GM12891 (cell line): ENCODE measurements at regions not wholly inside any gene's neighbourhood (a gene's known extent, or its start where the extent isn't known, plus 50 kb on each side); places are given as distances from the start of the nearest gene placed in this dataset.

Experiments
- DNase-seq: peaks from one replicate; pipeline ENCODE4 v3.0.0; 2011; ENCODE audit warnings: low spot score; ENCODE audit not compliant: insufficient read length
- FAIRE-seq: peaks from 2 replicates; lab custom pipeline; 2011; peaks lifted over from hg19 to GRCh38; lab: Jason Lieb, UNC
- PAX5 ChIP-seq: IDR thresholded peaks from 2 replicates; pipeline ENCODE4 v1.6.1; 2011; ENCODE audit warnings: low read length, moderate library complexity, mild to moderate bottlenecking; ENCODE audit not compliant: insufficient read depth, severe bottlenecking
- POLR2A ChIP-seq: IDR thresholded peaks from 2 replicates; pipeline ENCODE4 v1.6.1; 2011; ENCODE audit warnings: low read depth, low read length, control low read depth
- POLR2AphosphoS5 ChIP-seq: IDR thresholded peaks from 2 replicates; pipeline ENCODE4 v1.6.1; 2011; ENCODE audit warnings: low read depth, low read length, control low read depth
- POU2F2 ChIP-seq: IDR thresholded peaks from 2 replicates; pipeline ENCODE4 v1.6.1; 2011; ENCODE audit warnings: low read depth, mild to moderate bottlenecking, control low read depth, low read length, moderate library complexity
- SPI1 ChIP-seq: IDR thresholded peaks from 2 replicates; pipeline ENCODE4 v1.6.1; 2011; ENCODE audit warnings: low read depth, low read length, control low read depth
- TAF1 ChIP-seq: IDR thresholded peaks from 2 replicates; pipeline ENCODE4 v1.6.1; 2011; ENCODE audit warnings: low read depth, low read length, control low read depth

GRCh38 chr5:15350614-15351013 is 149.4 kb upstream of the FBXL7 start:
- FAIRE-seq (no peak), DNase-seq (no peak)
- TF ChIP-seq SPI1: no peak
- TF ChIP-seq PAX5: no peak
- TF ChIP-seq TAF1: no peak
- no peak for TF ChIP-seq POU2F2
- no peak for TF ChIP-seq POLR2A
- no peak for TF ChIP-seq POLR2AphosphoS5

- no peak for FAIRE-seq
- TF ChIP-seq PAX5: no peak
- TF ChIP-seq POLR2A: no peak
- no peak for TF ChIP-seq SPI1
- no peak for TF ChIP-seq POLR2AphosphoS5
- no peak for TF ChIP-seq POU2F2
- no peak for TF ChIP-seq TAF1
These were observed 153.2 kb upstream of the FBXL7 start for GRCh38 chr5:15346738-15347137.

DNA sequence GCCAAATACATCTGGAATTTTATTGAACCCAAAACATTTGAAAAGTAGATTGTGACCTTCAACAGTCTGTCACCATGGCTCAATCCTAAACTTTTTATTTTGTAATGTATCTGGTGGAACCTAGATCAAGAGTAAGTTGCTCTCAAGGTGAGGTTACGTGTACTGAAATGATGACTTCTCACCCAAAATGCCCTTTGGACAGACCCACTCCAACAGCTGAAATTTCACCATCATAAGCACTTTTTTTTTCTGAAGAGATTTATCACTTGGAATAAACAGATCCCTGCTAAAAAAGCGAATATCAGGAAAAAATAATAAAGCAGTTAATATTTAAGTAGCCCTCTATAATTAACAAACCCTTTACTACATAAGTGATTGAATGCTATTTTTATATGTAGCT is 155.0 kb upstream of the FBXL7 start:
- no peak for FAIRE-seq
- TF ChIP-seq TAF1 (no peak), SPI1 (no peak), POLR2AphosphoS5 (no peak), POLR2A (no peak)
- DNase-seq: no peak

More at GRCh38 chr5:15346738-15347137, 153.2 kb upstream of the FBXL7 start:
- no peak for DNase-seq

GRCh38 chr5:15338546-15338945 is 161.4 kb upstream of the FBXL7 start:
- no peak for TF ChIP-seq POLR2AphosphoS5
- TF ChIP-seq PAX5: no peak
- TF ChIP-seq SPI1: no peak
- TF ChIP-seq POLR2A: no peak
- TF ChIP-seq POU2F2: no peak
- TF ChIP-seq TAF1: no peak
- FAIRE-seq: no peak
- no peak for DNase-seq

DNA sequence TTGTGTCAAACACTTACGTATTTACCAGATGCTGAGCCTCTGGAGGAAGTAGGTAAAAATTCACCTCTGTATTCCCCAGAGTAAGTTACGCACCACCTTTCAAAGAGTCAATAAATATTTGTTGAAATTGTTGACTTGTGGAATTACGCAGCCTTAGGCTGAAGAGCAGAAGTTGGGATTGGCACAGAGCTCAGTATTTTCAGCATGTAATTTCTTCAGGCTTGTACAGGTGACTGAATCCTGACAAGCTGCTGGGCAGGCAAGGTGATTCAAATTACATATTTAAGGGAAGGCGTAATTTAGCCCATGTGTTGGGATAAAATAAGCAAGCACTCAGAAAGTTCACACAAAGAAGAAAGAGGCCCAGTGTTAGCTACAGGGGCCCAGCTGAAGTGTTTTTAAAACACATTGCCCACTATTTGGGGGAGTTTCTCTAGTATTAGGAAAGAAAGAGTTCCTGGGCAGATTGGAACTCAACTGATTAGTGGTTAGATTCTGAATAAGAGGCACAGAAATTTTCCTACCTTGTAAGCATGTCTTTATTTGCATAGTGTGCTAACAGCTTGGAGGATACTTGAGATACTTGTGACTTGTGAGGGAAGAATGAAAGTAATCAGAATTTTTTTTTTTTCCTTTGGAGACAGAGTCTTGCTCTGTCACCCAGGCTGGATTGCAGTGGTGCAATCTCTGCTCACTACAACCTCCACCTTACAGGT is 165.3 kb upstream of the FBXL7 start:
- TF ChIP-seq PAX5 (no peak), TAF1 (no peak), SPI1 (no peak), POLR2AphosphoS5 (no peak), POLR2A (no peak), POU2F2 (no peak)
- no peak for FAIRE-seq

GRCh38 chr5:15333091-15333490 is 166.9 kb upstream of the FBXL7 start:
- FAIRE-seq (no peak), DNase-seq (no peak)
- TF ChIP-seq SPI1 (no peak), POLR2A (no peak), PAX5 (no peak)

More for the DNA sequence above, 165.3 kb upstream of the FBXL7 start:
- no peak for DNase-seq

- TF ChIP-seq SPI1: no peak
- TF ChIP-seq PAX5: no peak
- TF ChIP-seq POLR2AphosphoS5: no peak
- no peak for TF ChIP-seq POU2F2
- no peak for TF ChIP-seq TAF1
- TF ChIP-seq POLR2A: no peak
These were observed 173.0 kb upstream of the FBXL7 start for GRCh38 chr5:15326932-15327331.

GRCh38 chr5:15326471-15326870 is 173.5 kb upstream of the FBXL7 start:
- TF ChIP-seq POU2F2 (no peak), TAF1 (no peak), SPI1 (no peak), POLR2A (no peak), POLR2AphosphoS5 (no peak), PAX5 (no peak)

More at GRCh38 chr5:15326932-15327331, 173.0 kb upstream of the FBXL7 start:
- DNase-seq: no peak
- FAIRE-seq: no peak

GRCh38 chr5:15322421-15322820 is 177.6 kb upstream of the FBXL7 start:
- FAIRE-seq (no peak), DNase-seq (no peak)
- TF ChIP-seq SPI1: no peak
- TF ChIP-seq POLR2A: no peak
- TF ChIP-seq POU2F2: no peak
- TF ChIP-seq POLR2AphosphoS5: no peak
- no peak for TF ChIP-seq PAX5
- TF ChIP-seq TAF1: no peak

More at GRCh38 chr5:15326471-15326870, 173.5 kb upstream of the FBXL7 start:
- no peak for FAIRE-seq
- no peak for DNase-seq

- TF ChIP-seq SPI1: no peak
- TF ChIP-seq TAF1: no peak
- TF ChIP-seq POLR2AphosphoS5: no peak
- no peak for TF ChIP-seq POLR2A
- no peak for TF ChIP-seq POU2F2
- no peak for TF ChIP-seq PAX5
- DNase-seq (no peak), FAIRE-seq (no peak)
These were observed 178.2 kb upstream of the FBXL7 start for GRCh38 chr5:15321776-15322175.

DNA sequence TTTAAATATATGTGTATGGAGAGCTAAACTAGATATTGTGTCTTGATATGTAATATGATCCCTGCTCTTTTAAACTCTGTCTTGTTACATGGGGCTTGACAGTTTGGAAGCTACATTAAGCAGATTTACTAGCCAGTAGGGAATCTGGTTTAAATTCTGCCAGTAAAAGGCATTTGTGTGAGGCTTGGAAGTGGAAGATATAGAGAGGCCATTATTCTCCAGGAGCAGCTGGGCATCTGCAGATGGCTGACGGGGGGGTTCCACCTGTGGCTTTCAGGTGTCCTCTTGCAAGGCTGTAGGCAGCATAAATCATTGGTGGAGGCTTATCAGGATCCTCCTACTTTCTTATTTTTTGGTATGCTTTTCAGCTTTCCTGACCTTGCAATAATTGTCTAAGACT is 179.1 kb upstream of the FBXL7 start:
- FAIRE-seq (no peak), DNase-seq (no peak)
- TF ChIP-seq SPI1: no peak
- no peak for TF ChIP-seq POU2F2
- TF ChIP-seq POLR2AphosphoS5: no peak
- no peak for TF ChIP-seq TAF1
- no peak for TF ChIP-seq PAX5
- no peak for TF ChIP-seq POLR2A
